Stimulated activated CD8-positive, alpha-beta memory T cell treated with anti-CD3 and anti-CD28 coated beads, Interleukin-15, amount 100 ng/mL, for 4 hours (primary cell): ENCODE measurements at regions not wholly inside any gene's neighbourhood (a gene's known extent, or its start where the extent isn't known, plus 50 kb on each side); places are given as distances from the start of the nearest gene placed in this dataset.

ENCODE experiments used
- DNase-seq, 2 donors: peaks; one replicate each; pipeline ENCODE4 v3.0.0-alpha.2; 2020; ENCODE audit warnings: low read depth in 2 of 2

GRCh38 chr11:103624708-103625623, 411.5 kb upstream of the DDI1 start:
- DNase-seq: no peak

GRCh38 chr11:103625624-103625965, 410.8 kb upstream of the DDI1 start:
- DNase-seq: no peak

- no peak for DNase-seq
Measured at GRCh38 chr11:103628121-103628520, 408.3 kb upstream of the DDI1 start.

GRCh38 chr11:103631841-103632240, 404.6 kb upstream of the DDI1 start:
- no peak for DNase-seq

GRCh38 chr11:103633068-103633788, 403.2 kb upstream of the DDI1 start:
- DNase-seq: no peak

- no peak for DNase-seq
Measured at GRCh38 chr11:103633819-103634590, 402.4 kb upstream of the DDI1 start.

GRCh38 chr11:103636232-103636631, 400.2 kb upstream of the DDI1 start:
- no peak for DNase-seq

- no peak for DNase-seq
Measured at GRCh38 chr11:103637295-103637694, 399.1 kb upstream of the DDI1 start.

GRCh38 chr11:103637831-103638230, 398.6 kb upstream of the DDI1 start:
- DNase-seq: no peak

- DNase-seq: no peak
Measured at GRCh38 chr11:103644676-103645075, 391.8 kb upstream of the DDI1 start.

GRCh38 chr11:103648054-103648453, 388.4 kb upstream of the DDI1 start:
- DNase-seq: no peak

- no peak for DNase-seq
Measured at GRCh38 chr11:103648670-103649400, 387.6 kb upstream of the DDI1 start.

- no peak for DNase-seq
Measured at GRCh38 chr11:103649401-103649895, 387.0 kb upstream of the DDI1 start.

- no peak for DNase-seq
Measured at GRCh38 chr11:103650330-103650729, 386.1 kb upstream of the DDI1 start.

- no peak for DNase-seq
Measured at GRCh38 chr11:103651341-103651998, 385.0 kb upstream of the DDI1 start.

- DNase-seq: no peak
Measured at GRCh38 chr11:103652013-103652412, 384.4 kb upstream of the DDI1 start.

- DNase-seq: no peak
Measured at GRCh38 chr11:103656382-103656781, 380.1 kb upstream of the DDI1 start.

GRCh38 chr11:103659206-103659618, 377.2 kb upstream of the DDI1 start:
- DNase-seq: no peak

GRCh38 chr11:103659743-103660142, 376.7 kb upstream of the DDI1 start:
- no peak for DNase-seq

- DNase-seq: no peak
Measured at GRCh38 chr11:103661185-103661584, 375.3 kb upstream of the DDI1 start.

GRCh38 chr11:103661991-103662390, 374.4 kb upstream of the DDI1 start:
- DNase-seq: no peak
